WTC11 (cell line): ENCODE measurements at regions not wholly inside any gene's neighbourhood (a gene's known extent, or its start where the extent isn't known, plus 50 kb on each side); places are given as distances from the start of the nearest gene placed in this dataset.

Source experiments
- ATAC-seq: fragments of 200-7000 bp; cut with Tn5 transposase; 2 replicates; pipeline ENCODE4 v1.10.0; 2021; ENCODE audit warnings: mild to moderate bottlenecking, moderate library complexity
- CTCF ChIA-PET: fragments of 300-600 bp; sonication (Branson Sonifier 250); formaldehyde crosslinking; loops from one replicate; lab custom pipeline; 2021; ENCODE audit warnings: antibody characterized with exemption; lab: Charles Lee
- POLR2A ChIA-PET: fragments of 350-600 bp; sonication (Branson Sonifier 250); formaldehyde crosslinking; loops from one replicate; lab custom pipeline; 2021; ENCODE audit warnings: antibody characterized with exemption; lab: Charles Lee
- DNase-seq: peaks from one replicate; pipeline ENCODE4 v3.0.0; 2021; ENCODE audit warnings: low spot score
- H3K27ac Mint-ChIP-seq: 2 replicates; pipeline ENCODE4 v1.8.0; 2021; ENCODE audit warnings: mixed read lengths
- H3K27me3 Mint-ChIP-seq: 2 replicates; pipeline ENCODE4 v1.8.0; 2021; ENCODE audit warnings: low read depth, mild to moderate bottlenecking, moderate library complexity, mixed read lengths
- H3K36me3 Mint-ChIP-seq: 2 replicates; pipeline ENCODE4 v1.8.0; 2021; ENCODE audit warnings: mixed read lengths
- H3K4me1 Mint-ChIP-seq: 2 replicates; pipeline ENCODE4 v1.8.0; 2022; ENCODE audit warnings: mixed read lengths
- H3K4me3 Mint-ChIP-seq: 2 replicates; pipeline ENCODE4 v1.8.0; 2021; ENCODE audit warnings: mild to moderate bottlenecking, moderate library complexity, mixed read lengths
- H3K9me3 Mint-ChIP-seq: 2 replicates; pipeline ENCODE4 v1.8.0; 2021; ENCODE audit warnings: mixed read lengths
- CBFB ChIP-seq: sonication (generic); formaldehyde crosslinking; IDR thresholded peaks from 2 replicates; pipeline ENCODE4 v1.8.1; 2022; ENCODE audit warnings: mild to moderate bottlenecking, low read depth, missing genetic modification reagents
- CDX4 ChIP-seq: fragments of 250-450 bp; sonication (Bioruptor Pico); IDR thresholded peaks from 2 replicates; pipeline ENCODE4 v1.9.0; 2021; ENCODE audit warnings: moderate library complexity, mild to moderate bottlenecking, inconsistent platforms, borderline replicate concordance
- E2F1 ChIP-seq: sonication (generic); formaldehyde crosslinking; IDR thresholded peaks from 2 replicates; pipeline ENCODE4 v1.8.0; 2022; ENCODE audit warnings: mild to moderate bottlenecking, missing genetic modification reagents
- ERG ChIP-seq: fragments of 250-450 bp; sonication (Bioruptor Pico); IDR thresholded peaks from 2 replicates; pipeline ENCODE4 v1.8.0; 2021; ENCODE audit warnings: mild to moderate bottlenecking
- MAX ChIP-seq: sonication (generic); formaldehyde crosslinking; IDR thresholded peaks from 2 replicates; pipeline ENCODE4 v1.8.0; 2022; ENCODE audit warnings: mild to moderate bottlenecking, missing genetic modification reagents
- MXD4 ChIP-seq: fragments of 250-450 bp; sonication (Bioruptor Pico); IDR thresholded peaks from 2 replicates; pipeline ENCODE4 v1.8.0; 2021; ENCODE audit warnings: mild to moderate bottlenecking, moderate library complexity, borderline replicate concordance
- RORB ChIP-seq: fragments of 250-450 bp; sonication (Bioruptor Pico); IDR thresholded peaks from 2 replicates; pipeline ENCODE4 v1.9.0; 2021; ENCODE audit warnings: mild to moderate bottlenecking
- ZMAT4 ChIP-seq: fragments of 250-450 bp; sonication (Bioruptor Pico); IDR thresholded peaks from 2 replicates; pipeline ENCODE4 v1.9.0; 2021; ENCODE audit warnings: mild to moderate bottlenecking
- ZNF121 ChIP-seq: sonication (generic); formaldehyde crosslinking; IDR thresholded peaks from 2 replicates; pipeline ENCODE4 v1.8.0; 2023; ENCODE audit warnings: missing genetic modification reagents
- ZNF396 ChIP-seq: fragments of 250-450 bp; sonication (Bioruptor Pico); IDR thresholded peaks from 2 replicates; pipeline ENCODE4 v1.8.0; 2021; ENCODE audit warnings: mild to moderate bottlenecking, moderate library complexity, borderline replicate concordance
- TF ChIP-seq, protein P1 (sequence below): sonication (generic); formaldehyde crosslinking; IDR thresholded peaks from 2 replicates; pipeline ENCODE4 v1.8.0; 2023; ENCODE audit warnings: mild to moderate bottlenecking, missing genetic modification reagents
- TF ChIP-seq, protein P2 (sequence below): sonication (generic); formaldehyde crosslinking; IDR thresholded peaks from 2 replicates; pipeline ENCODE4 v1.8.0; 2023; ENCODE audit warnings: missing genetic modification reagents, mild to moderate bottlenecking, borderline replicate concordance
- TF ChIP-seq, protein P3 (sequence below): sonication (generic); formaldehyde crosslinking; IDR thresholded peaks from 2 replicates; pipeline ENCODE4 v1.8.0; 2022; ENCODE audit warnings: mild to moderate bottlenecking, missing genetic modification reagents

GRCh38 chr18:54710074-54710899, 118.0 kb upstream of the RAB27B start:
- no peaks in the 10 kb centered on the region for H3K36me3 Mint-ChIP-seq
- no peak overlapping the region for H3K4me3 Mint-ChIP-seq
- H3K4me1 Mint-ChIP-seq, result no peaks in the 10 kb centered on the region
- no peak overlapping the region for H3K27ac Mint-ChIP-seq
- POLR2A ChIA-PET, result no interaction called here
- no peak for TF ChIP-seq CBFB (CRISPR knock-in tag)
- TF ChIP-seq ZNF396, result no peak
- no peak for TF ChIP-seq CDX4
- no peak for TF ChIP-seq E2F1 (CRISPR knock-in tag)
- TF ChIP-seq, protein P1, sequence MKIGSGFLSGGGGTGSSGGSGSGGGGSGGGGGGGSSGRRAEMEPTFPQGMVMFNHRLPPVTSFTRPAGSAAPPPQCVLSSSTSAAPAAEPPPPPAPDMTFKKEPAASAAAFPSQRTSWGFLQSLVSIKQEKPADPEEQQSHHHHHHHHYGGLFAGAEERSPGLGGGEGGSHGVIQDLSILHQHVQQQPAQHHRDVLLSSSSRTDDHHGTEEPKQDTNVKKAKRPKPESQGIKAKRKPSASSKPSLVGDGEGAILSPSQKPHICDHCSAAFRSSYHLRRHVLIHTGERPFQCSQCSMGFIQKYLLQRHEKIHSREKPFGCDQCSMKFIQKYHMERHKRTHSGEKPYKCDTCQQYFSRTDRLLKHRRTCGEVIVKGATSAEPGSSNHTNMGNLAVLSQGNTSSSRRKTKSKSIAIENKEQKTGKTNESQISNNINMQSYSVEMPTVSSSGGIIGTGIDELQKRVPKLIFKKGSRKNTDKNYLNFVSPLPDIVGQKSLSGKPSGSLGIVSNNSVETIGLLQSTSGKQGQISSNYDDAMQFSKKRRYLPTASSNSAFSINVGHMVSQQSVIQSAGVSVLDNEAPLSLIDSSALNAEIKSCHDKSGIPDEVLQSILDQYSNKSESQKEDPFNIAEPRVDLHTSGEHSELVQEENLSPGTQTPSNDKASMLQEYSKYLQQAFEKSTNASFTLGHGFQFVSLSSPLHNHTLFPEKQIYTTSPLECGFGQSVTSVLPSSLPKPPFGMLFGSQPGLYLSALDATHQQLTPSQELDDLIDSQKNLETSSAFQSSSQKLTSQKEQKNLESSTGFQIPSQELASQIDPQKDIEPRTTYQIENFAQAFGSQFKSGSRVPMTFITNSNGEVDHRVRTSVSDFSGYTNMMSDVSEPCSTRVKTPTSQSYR (CRISPR knock-in tag), result no peak
- no peak for TF ChIP-seq MAX (CRISPR knock-in tag)
- no peak for TF ChIP-seq ERG (CRISPR knock-in tag)
- no peak for TF ChIP-seq ZMAT4 (CRISPR knock-in tag)
- TF ChIP-seq, protein P2, sequence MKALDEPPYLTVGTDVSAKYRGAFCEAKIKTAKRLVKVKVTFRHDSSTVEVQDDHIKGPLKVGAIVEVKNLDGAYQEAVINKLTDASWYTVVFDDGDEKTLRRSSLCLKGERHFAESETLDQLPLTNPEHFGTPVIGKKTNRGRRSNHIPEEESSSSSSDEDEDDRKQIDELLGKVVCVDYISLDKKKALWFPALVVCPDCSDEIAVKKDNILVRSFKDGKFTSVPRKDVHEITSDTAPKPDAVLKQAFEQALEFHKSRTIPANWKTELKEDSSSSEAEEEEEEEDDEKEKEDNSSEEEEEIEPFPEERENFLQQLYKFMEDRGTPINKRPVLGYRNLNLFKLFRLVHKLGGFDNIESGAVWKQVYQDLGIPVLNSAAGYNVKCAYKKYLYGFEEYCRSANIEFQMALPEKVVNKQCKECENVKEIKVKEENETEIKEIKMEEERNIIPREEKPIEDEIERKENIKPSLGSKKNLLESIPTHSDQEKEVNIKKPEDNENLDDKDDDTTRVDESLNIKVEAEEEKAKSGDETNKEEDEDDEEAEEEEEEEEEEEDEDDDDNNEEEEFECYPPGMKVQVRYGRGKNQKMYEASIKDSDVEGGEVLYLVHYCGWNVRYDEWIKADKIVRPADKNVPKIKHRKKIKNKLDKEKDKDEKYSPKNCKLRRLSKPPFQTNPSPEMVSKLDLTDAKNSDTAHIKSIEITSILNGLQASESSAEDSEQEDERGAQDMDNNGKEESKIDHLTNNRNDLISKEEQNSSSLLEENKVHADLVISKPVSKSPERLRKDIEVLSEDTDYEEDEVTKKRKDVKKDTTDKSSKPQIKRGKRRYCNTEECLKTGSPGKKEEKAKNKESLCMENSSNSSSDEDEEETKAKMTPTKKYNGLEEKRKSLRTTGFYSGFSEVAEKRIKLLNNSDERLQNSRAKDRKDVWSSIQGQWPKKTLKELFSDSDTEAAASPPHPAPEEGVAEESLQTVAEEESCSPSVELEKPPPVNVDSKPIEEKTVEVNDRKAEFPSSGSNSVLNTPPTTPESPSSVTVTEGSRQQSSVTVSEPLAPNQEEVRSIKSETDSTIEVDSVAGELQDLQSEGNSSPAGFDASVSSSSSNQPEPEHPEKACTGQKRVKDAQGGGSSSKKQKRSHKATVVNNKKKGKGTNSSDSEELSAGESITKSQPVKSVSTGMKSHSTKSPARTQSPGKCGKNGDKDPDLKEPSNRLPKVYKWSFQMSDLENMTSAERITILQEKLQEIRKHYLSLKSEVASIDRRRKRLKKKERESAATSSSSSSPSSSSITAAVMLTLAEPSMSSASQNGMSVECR (CRISPR knock-in tag), result no peak
- no peak for TF ChIP-seq ZNF121 (CRISPR knock-in tag)
- TF ChIP-seq MXD4, result no peak
- TF ChIP-seq RORB, result no peak
- TF ChIP-seq, protein P3, sequence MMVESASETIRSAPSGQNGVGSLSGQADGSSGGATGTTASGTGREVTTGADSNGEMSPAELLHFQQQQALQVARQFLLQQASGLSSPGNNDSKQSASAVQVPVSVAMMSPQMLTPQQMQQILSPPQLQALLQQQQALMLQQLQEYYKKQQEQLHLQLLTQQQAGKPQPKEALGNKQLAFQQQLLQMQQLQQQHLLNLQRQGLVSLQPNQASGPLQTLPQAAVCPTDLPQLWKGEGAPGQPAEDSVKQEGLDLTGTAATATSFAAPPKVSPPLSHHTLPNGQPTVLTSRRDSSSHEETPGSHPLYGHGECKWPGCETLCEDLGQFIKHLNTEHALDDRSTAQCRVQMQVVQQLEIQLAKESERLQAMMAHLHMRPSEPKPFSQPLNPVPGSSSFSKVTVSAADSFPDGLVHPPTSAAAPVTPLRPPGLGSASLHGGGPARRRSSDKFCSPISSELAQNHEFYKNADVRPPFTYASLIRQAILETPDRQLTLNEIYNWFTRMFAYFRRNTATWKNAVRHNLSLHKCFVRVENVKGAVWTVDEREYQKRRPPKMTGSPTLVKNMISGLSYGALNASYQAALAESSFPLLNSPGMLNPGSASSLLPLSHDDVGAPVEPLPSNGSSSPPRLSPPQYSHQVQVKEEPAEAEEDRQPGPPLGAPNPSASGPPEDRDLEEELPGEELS, result no peak
- DNase-seq (no peak), ATAC-seq (no peak)
- peaks cover 19% of the 10 kb centered on the region for H3K9me3 Mint-ChIP-seq
- H3K27me3 Mint-ChIP-seq, result no peaks in the 10 kb centered on the region; the same call in 1 of the 2 replicates
- CTCF ChIA-PET, result no interaction called here
